Fibroblast of villous mesenchyme (primary cell): ENCODE measurements at regions not wholly inside any gene's neighbourhood (a gene's known extent, or its start where the extent isn't known, plus 50 kb on each side); places are given as distances from the start of the nearest gene placed in this dataset.

Experiments
- DNase-seq: peaks from one replicate; pipeline ENCODE4 v3.0.0-alpha.2; 2010; ENCODE audit warnings: low read depth
- H3K4me3 ChIP-seq: 2 replicates; pipeline ENCODE4 v1.5.1; 2011; ENCODE audit warnings: low read depth, mild to moderate bottlenecking, low read length
- CTCF ChIP-seq: IDR thresholded peaks from 2 replicates; pipeline ENCODE4 v1.5.1; 2012; ENCODE audit warnings: low read depth, mild to moderate bottlenecking, low read length; ENCODE audit not compliant: insufficient read depth

- TF ChIP-seq CTCF = no peak
- no peak for DNase-seq
- H3K4me3 ChIP-seq = no peak overlapping the region
Measured at GRCh38 chr21:26758083-26758880, 86.9 kb downstream of the ADAMTS1 start.

- peak; percentile 42 for DNase-seq
- TF ChIP-seq CTCF = no peak
- H3K4me3 ChIP-seq = no peak overlapping the region
Measured at GRCh38 chr21:26756491-26757159, 88.6 kb downstream of the ADAMTS1 start.

- no peak overlapping the region for H3K4me3 ChIP-seq
- DNase-seq = no peak
- no peak for TF ChIP-seq CTCF
Measured at GRCh38 chr21:26754853-26755252, 90.4 kb downstream of the ADAMTS1 start.

- H3K4me3 ChIP-seq = no peak overlapping the region
- no peak for TF ChIP-seq CTCF
- DNase-seq = no peak
Measured at GRCh38 chr21:26753822-26754221, 91.4 kb downstream of the ADAMTS1 start.

GRCh38 chr21:26752849-26753248 is 92.4 kb downstream of the ADAMTS1 start:
- TF ChIP-seq CTCF = no peak
- no peak overlapping the region for H3K4me3 ChIP-seq
- DNase-seq = no peak

- DNase-seq = no peak
- no peak for TF ChIP-seq CTCF
Measured at GRCh38 chr21:26751305-26751704, 93.9 kb downstream of the ADAMTS1 start.

More at GRCh38 chr21:26751305-26751704, 93.9 kb downstream of the ADAMTS1 start:
- no peak overlapping the region for H3K4me3 ChIP-seq
